Hepatocyte (in vitro differentiated cells): ENCODE measurements at regions not wholly inside any gene's neighbourhood (a gene's known extent, or its start where the extent isn't known, plus 50 kb on each side); places are given as distances from the start of the nearest gene placed in this dataset.
A peak's percentile ranks its signal among the peaks of the same experiment; 100 is the strongest.

Experiments
- DNase-seq: peaks from one replicate; pipeline ENCODE4 v3.0.0-alpha.2; 2016; ENCODE audit warnings: low spot score
- H2AFZ ChIP-seq: fragments of 200-600 bp; sonication (generic); 2 replicates; pipeline ENCODE4 v1.6.0; 2016; ENCODE audit warnings: antibody characterized with exemption, mild to moderate bottlenecking
- H3K27ac ChIP-seq: fragments of 200-600 bp; sonication (generic); 2 replicates; pipeline ENCODE4 v1.5.1; 2016; ENCODE audit warnings: mild to moderate bottlenecking
- H3K27me3 ChIP-seq: fragments of 200-600 bp; sonication (generic); 2 replicates; pipeline ENCODE4 v1.6.1; 2016
- H3K36me3 ChIP-seq: fragments of 200-600 bp; sonication (generic); replicated peaks from 2 replicates; pipeline ENCODE4 v1.5.1; 2016; ENCODE audit warnings: low read depth; ENCODE audit not compliant: insufficient read depth
- H3K4me1 ChIP-seq: fragments of 200-600 bp; sonication (generic); 2 replicates; pipeline ENCODE4 v1.5.1; 2016; ENCODE audit warnings: mild to moderate bottlenecking, moderate library complexity; ENCODE audit not compliant: insufficient read depth
- H3K4me2 ChIP-seq: fragments of 200-600 bp; sonication (generic); 2 replicates; pipeline ENCODE4 v1.6.0; 2016
- H3K4me3 ChIP-seq: fragments of 200-600 bp; sonication (generic); 2 replicates; pipeline ENCODE4 v1.5.1; 2016; ENCODE audit warnings: mild to moderate bottlenecking
- H3K79me2 ChIP-seq: fragments of 200-600 bp; sonication (generic); 2 replicates; pipeline ENCODE4 v1.6.0; 2017; ENCODE audit warnings: mild to moderate bottlenecking
- H3K9me2 ChIP-seq: fragments of 200-600 bp; sonication (generic); replicated peaks from 2 replicates; pipeline ENCODE4 v1.6.0; 2017; ENCODE audit warnings: mild to moderate bottlenecking; ENCODE audit not compliant: insufficient read depth
- H3K9me3 ChIP-seq: fragments of 200-600 bp; sonication (generic); 2 replicates; pipeline ENCODE4 v1.5.1; 2016; ENCODE audit warnings: low read depth, mild to moderate bottlenecking
- H4K20me1 ChIP-seq: fragments of 200-600 bp; sonication (generic); 2 replicates; pipeline ENCODE4 v1.6.0; 2016; ENCODE audit warnings: mild to moderate bottlenecking; ENCODE audit not compliant: insufficient read depth, poor library complexity, severe bottlenecking
- EZH2 ChIP-seq: fragments of 200-600 bp; sonication (generic); IDR thresholded peaks from 2 replicates; pipeline ENCODE4 v1.6.1; 2016; ENCODE audit warnings: antibody characterized with exemption, mild to moderate bottlenecking, borderline replicate concordance
- EZH2phosphoT487 ChIP-seq: fragments of 200-600 bp; sonication (generic); IDR thresholded peaks from one replicate; pipeline ENCODE4 v1.6.1; 2018; ENCODE audit warnings: antibody characterized with exemption, mild to moderate bottlenecking, low read depth, moderate library complexity; ENCODE audit not compliant: unreplicated experiment, severe bottlenecking
- WGBS: methylation state at CpG from one replicate; pipeline ENCODE4 v1.1.6; 2016; ENCODE audit warnings: low lambda C conversion rate; ENCODE audit errors: missing lambda C conversion rate; 5-methylcytosine and 5-hydroxymethylcytosine counted together
- TF ChIP-seq, protein P1 (sequence below): fragments of 200-600 bp; sonication (generic); IDR thresholded peaks from 2 replicates; pipeline ENCODE4 v1.5.1; 2016; ENCODE audit warnings: antibody characterized with exemption, mild to moderate bottlenecking; ENCODE audit not compliant: poor library complexity

DNA sequence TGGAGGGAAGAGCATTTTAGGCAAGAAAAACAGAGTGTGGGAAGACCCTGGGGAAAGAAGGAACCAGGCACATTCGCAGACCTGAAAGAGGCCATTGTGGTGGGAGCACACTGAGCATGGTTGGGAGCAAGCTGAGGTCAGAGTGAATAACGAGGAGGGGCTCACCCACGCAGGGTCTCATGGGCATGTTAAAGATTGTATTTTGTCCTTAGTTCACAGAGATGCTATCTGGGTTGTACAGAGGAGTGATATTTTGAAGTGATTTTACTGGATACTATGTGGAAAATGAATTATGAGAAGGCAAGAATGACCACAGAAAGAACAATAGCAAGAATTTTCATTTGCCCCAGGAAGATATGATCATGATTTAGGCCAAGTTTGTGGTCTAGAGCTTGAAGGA lies 578.3 kb upstream of the NR5A2 start:
- Histone ChIP-seq H3K4me2 (peak overlapping the region; percentile 15), H2AFZ (no peak overlapping the region)
- WGBS, result 86% methylated on average over 3 of the region's 3 CpGs

DNA sequence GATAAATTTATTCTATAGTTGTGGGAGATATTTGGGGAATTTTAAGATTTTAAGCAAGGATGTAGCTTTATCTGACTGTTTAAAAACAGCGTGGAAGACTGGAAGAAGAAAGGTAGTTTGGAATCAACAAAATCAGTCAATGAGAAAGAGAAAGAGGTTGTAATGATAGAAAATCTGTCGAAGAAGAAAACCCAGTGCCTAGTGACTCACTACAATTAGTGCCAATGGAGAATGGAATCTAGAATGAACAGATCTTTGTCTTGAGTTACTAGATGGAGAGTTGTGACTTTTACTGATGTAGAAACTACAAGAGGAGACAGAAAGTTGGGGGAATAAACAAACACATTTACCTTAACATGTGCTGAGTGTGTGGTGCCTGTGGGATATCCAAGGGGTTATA lies 577.8 kb upstream of the NR5A2 start:
- H3K27me3 ChIP-seq, result no peaks in the 10 kb centered on the region
- H3K9me2 ChIP-seq, result no peaks in the 10 kb centered on the region
- H2AFZ ChIP-seq, result no peak overlapping the region
- H4K20me1 ChIP-seq, result no peaks in the 10 kb centered on the region
- H3K4me2 ChIP-seq, result no peak overlapping the region
- H3K79me2 ChIP-seq, result no peaks in the 10 kb centered on the region
- no peaks in the 10 kb centered on the region for H3K9me3 ChIP-seq
- DNase-seq, result no peak
- no peak for TF ChIP-seq EZH2
- TF ChIP-seq, protein P1, sequence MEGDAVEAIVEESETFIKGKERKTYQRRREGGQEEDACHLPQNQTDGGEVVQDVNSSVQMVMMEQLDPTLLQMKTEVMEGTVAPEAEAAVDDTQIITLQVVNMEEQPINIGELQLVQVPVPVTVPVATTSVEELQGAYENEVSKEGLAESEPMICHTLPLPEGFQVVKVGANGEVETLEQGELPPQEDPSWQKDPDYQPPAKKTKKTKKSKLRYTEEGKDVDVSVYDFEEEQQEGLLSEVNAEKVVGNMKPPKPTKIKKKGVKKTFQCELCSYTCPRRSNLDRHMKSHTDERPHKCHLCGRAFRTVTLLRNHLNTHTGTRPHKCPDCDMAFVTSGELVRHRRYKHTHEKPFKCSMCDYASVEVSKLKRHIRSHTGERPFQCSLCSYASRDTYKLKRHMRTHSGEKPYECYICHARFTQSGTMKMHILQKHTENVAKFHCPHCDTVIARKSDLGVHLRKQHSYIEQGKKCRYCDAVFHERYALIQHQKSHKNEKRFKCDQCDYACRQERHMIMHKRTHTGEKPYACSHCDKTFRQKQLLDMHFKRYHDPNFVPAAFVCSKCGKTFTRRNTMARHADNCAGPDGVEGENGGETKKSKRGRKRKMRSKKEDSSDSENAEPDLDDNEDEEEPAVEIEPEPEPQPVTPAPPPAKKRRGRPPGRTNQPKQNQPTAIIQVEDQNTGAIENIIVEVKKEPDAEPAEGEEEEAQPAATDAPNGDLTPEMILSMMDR, result no peak
- TF ChIP-seq EZH2phosphoT487, result no peak
- WGBS, result 50% methylated on average over 2 of the region's 2 CpGs
- no peak overlapping the region for H3K27ac ChIP-seq
- no peaks in the 10 kb centered on the region for H3K4me1 ChIP-seq
- H3K4me3 ChIP-seq, result no peak overlapping the region
- no peaks in the 10 kb centered on the region for H3K36me3 ChIP-seq

More for the DNA sequence above, 578.3 kb upstream of the NR5A2 start:
- Histone ChIP-seq H3K27ac (no peak overlapping the region), H3K4me3 (no peak overlapping the region), H3K27me3 (no peaks in the 10 kb centered on the region), H4K20me1 (no peaks in the 10 kb centered on the region), H3K9me3 (no peaks in the 10 kb centered on the region), H3K36me3 (no peaks in the 10 kb centered on the region), H3K79me2 (no peaks in the 10 kb centered on the region), H3K4me1 (no peaks in the 10 kb centered on the region), H3K9me2 (no peaks in the 10 kb centered on the region)
- TF ChIP-seq EZH2phosphoT487 (no peak), EZH2 (no peak)
- TF ChIP-seq, protein P1, result no peak
- no peak for DNase-seq

DNA sequence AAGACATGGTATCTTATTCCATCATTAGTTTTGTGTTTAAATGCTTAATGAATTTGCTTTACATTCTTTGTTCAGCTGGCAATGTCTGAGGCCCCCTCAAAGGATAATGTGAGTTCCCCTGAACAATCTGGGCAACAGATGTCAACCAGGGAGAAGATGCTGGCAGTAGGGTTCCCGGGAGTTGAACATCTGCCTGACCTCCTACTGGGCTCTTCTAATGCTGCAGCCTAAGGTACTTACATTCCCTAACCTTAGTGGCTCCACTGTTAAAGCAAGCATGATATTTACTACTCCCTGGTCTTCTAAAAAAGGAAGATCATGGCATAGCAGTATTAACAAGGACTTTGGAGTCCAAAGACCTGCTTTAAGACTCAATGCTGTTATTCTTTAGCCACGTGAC lies 574.9 kb upstream of the NR5A2 start:
- no peak for DNase-seq
- Histone ChIP-seq H3K79me2 (no peaks in the 10 kb centered on the region), H3K4me2 (no peak overlapping the region), H2AFZ (no peak overlapping the region), H4K20me1 (no peaks in the 10 kb centered on the region), H3K27ac (no peak overlapping the region), H3K36me3 (no peaks in the 10 kb centered on the region), H3K4me1 (no peaks in the 10 kb centered on the region), H3K4me3 (no peak overlapping the region), H3K9me3 (no peaks in the 10 kb centered on the region), H3K9me2 (no peaks in the 10 kb centered on the region), H3K27me3 (no peaks in the 10 kb centered on the region)
- TF ChIP-seq, protein P1, result no peak
- TF ChIP-seq EZH2phosphoT487, result no peak
- no peak for TF ChIP-seq EZH2
- WGBS, result 65% methylated on average over 2 of the region's 2 CpGs

DNA sequence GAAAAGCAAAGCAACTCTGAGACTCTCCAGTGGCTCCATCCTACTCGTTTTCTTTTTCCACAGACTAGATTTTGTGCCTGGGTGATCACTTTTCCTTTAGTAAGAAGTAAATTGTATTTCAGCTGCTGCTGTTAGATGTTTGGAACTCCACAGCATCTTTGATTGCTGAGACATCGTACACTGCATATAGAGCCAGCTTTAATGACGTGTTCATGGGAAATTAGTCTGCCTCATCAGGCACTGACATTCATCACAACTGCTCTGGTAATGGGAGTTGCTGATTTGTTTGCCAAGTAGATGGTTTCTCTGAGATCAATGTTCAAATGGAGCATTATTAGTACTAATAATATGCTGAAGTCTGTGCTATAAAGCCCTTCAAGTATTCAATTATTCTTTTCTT lies 573.8 kb upstream of the NR5A2 start:
- H3K4me2 ChIP-seq, result no peak overlapping the region
- no peaks in the 10 kb centered on the region for H3K27me3 ChIP-seq
- no peaks in the 10 kb centered on the region for H3K36me3 ChIP-seq
- DNase-seq, result no peak
- H3K4me3 ChIP-seq, result no peak overlapping the region
- H4K20me1 ChIP-seq, result no peaks in the 10 kb centered on the region
- WGBS, result 84% methylated on average over 3 of the region's 3 CpGs
- no peaks in the 10 kb centered on the region for H3K4me1 ChIP-seq
- TF ChIP-seq EZH2 (no peak), EZH2phosphoT487 (no peak)
- TF ChIP-seq, protein P1, result no peak
- H3K9me2 ChIP-seq, result no peaks in the 10 kb centered on the region
- H3K9me3 ChIP-seq, result no peaks in the 10 kb centered on the region
- no peak overlapping the region for H2AFZ ChIP-seq
- H3K27ac ChIP-seq, result no peak overlapping the region
- H3K79me2 ChIP-seq, result no peaks in the 10 kb centered on the region
